Ovary (tissue), 3 donors: ENCODE measurements at regions not wholly inside any gene's neighbourhood (a gene's known extent, or its start where the extent isn't known, plus 50 kb on each side); places are given as distances from the start of the nearest gene placed in this dataset.

Experiments
- CTCF ChIP-seq, 3 donors: fragments of 450-650 bp in 2 of 3; fragments of 200-600 bp in 1 of 3; IDR thresholded peaks; one replicate each; pipeline versions ENCODE4 v1.5.1 to v1.8.0; 2016 to 2022; ENCODE audit warnings: antibody characterized with exemption in 3 of 3, mild to moderate bottlenecking in 1 of 3
- EP300 ChIP-seq: sonication (generic); formaldehyde crosslinking; IDR thresholded peaks from one replicate; pipeline ENCODE4 v1.6.1; 2017; ENCODE audit warnings: antibody characterized with exemption
- POLR2A ChIP-seq: fragments of 450-650 bp; IDR thresholded peaks from one replicate; pipeline ENCODE4 v1.6.1; 2017; ENCODE audit warnings: antibody characterized with exemption, mild to moderate bottlenecking, moderate library complexity
- donor health status: DM: no; HTN: no; CAD: no.

GRCh38 chr2:13770279-13770678 lies 862.2 kb upstream of the LRATD1 start:
- TF ChIP-seq CTCF (IDR thresholded peaks at IDR 0.05) (no peak), POLR2A (no peak), EP300 (no peak)
